ENCODE measurements at regions not wholly inside any gene's neighbourhood (a gene's known extent, or its start where the extent isn't known, plus 50 kb on each side); places are given as distances from the start of the nearest gene placed in this dataset.
A peak's percentile ranks its signal among the peaks of the same experiment; 100 is the strongest.

DNA sequence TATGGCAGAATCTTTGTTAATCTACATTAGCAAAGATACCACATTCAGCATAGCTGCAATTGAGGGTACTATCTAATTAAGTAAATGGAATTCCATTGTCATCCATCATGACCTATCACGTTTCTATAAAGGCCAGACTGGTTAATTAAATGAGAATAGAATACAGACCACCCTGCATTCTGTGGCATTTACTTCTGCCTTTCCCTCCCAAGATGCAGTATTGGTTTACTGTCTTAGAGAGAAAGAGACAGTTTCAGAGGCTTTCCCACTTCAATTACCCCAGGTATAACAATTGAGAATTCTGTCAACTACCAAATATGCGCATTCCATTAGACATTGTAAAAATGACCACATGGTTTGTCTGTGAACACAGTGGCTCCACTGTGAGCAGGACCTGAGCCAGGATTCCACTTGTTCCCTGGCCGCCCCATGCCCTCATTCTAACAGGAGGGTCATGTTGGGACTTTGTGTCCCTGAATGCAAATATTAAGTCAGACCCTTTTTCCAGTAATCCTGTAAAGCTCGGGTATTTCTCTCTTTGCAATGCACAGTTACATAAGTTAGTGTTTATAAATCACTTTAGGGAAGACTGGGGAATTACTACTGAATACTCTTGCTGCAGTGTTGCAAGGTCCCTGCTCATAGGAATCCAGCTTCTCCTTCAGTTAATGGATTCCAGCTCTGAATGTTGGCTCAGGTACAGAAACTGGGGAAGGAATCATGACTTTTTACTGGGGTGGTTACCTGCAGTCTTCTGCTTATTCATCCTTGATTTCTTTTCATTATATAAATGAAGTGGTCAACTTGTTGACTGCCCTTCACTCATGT is 261.0 kb downstream of the PDGFC start:
- TF ChIP-seq, protein P1, sequence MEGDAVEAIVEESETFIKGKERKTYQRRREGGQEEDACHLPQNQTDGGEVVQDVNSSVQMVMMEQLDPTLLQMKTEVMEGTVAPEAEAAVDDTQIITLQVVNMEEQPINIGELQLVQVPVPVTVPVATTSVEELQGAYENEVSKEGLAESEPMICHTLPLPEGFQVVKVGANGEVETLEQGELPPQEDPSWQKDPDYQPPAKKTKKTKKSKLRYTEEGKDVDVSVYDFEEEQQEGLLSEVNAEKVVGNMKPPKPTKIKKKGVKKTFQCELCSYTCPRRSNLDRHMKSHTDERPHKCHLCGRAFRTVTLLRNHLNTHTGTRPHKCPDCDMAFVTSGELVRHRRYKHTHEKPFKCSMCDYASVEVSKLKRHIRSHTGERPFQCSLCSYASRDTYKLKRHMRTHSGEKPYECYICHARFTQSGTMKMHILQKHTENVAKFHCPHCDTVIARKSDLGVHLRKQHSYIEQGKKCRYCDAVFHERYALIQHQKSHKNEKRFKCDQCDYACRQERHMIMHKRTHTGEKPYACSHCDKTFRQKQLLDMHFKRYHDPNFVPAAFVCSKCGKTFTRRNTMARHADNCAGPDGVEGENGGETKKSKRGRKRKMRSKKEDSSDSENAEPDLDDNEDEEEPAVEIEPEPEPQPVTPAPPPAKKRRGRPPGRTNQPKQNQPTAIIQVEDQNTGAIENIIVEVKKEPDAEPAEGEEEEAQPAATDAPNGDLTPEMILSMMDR (IDR thresholded peaks at IDR 0.05; ENCODE audit: insufficient read depth, low read length) = no peak
- no peak overlapping the region for H3K4me3 ChIP-seq (ENCODE audit: low read depth, low read length)
- peak; percentile 54 for DNase-seq (ENCODE audit: low read depth)

DNA sequence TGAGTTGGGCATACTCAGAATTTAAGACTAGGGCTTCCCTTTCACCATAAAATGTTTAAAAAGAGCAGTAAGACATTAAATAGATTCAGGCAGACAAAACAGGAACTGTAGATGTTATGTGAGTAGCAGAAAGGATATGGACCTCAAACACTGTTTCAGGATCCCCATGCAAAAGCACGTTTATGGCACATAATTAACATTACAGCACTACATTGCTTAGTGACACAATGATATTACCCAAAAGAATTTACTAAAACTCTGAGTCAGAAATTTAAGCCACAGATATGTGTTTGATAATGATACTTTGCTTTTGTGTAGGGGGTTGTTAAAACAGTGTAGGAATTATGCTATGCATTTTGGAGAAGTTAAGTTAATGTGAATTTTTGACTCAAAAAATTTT is 266.3 kb downstream of the PDGFC start:
- TF ChIP-seq, protein P1 (IDR thresholded peaks at IDR 0.05; ENCODE audit: insufficient read depth, low read length) = no peak
- peak; percentile 12 for DNase-seq (ENCODE audit: low read depth)
- no peak overlapping the region for H3K4me3 ChIP-seq (ENCODE audit: low read depth, low read length)

DNA sequence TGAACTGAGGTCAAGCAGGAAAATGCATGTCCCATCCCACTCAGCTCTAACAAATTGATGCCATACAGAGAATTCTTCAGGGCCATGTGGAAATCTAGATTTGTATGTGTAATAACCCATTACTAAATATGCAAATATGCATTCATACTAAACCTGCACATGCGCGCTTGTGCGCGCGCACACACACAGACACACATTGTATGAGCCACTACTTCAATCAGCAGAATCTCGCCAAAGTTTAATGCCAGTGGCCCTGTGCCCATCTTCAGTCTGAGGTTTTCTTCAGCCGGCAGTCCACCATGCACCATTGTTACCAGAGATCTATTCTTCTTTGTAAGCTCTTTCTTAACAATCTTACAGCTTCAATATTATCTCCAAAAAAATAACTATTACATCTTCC is 276.4 kb downstream of the PDGFC start:
- TF ChIP-seq, protein P1 (IDR thresholded peaks at IDR 0.05; ENCODE audit: insufficient read depth, low read length) = no peak
- DNase-seq (ENCODE audit: low read depth) = no peak
- no peak overlapping the region for H3K4me3 ChIP-seq (ENCODE audit: low read depth, low read length)

DNA sequence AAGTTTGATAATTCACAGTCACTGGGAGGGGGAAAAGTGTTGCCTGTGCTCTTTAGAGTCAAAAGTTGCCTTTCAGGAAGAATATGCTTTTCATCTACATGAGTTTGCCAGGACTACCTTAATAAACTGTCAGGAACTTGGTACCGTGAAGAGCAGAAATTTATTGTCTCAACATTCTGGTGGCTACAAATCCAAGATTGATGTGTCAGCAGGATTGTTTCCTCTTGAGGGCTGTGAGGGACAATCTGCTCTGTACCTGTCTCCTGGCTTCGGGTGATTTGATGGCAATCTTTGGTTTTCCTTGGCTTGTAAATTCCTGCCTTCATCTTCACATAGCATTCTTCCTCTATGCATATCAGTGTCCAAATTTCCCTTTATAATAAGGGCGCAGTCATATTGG is 277.2 kb downstream of the PDGFC start:
- TF ChIP-seq, protein P1 (IDR thresholded peaks at IDR 0.05; ENCODE audit: insufficient read depth, low read length) = no peak
- H3K4me3 ChIP-seq (ENCODE audit: low read depth, low read length) = no peak overlapping the region
- DNase-seq (ENCODE audit: low read depth) = no peak

DNA sequence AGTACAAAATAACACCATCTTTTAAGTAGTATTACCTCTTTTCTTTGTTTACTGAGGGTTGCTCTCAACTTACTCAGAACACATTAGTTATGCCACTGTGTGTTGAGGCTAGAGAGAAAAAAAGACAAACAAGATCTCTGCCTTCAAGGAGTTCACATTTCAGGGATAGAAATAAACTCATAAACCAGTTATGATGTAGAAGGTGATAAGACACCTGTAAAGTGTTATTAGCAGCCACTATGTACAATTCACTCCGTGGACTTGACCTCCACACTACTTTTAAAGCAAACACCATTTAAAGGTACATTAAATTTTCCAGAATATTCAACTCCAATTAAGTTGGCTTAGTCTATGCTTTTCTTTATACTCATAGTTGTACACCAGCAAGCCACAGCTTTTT is 278.0 kb downstream of the PDGFC start:
- TF ChIP-seq, protein P1 (IDR thresholded peaks at IDR 0.05; ENCODE audit: insufficient read depth, low read length) = no peak
- DNase-seq (ENCODE audit: low read depth) = no peak
- H3K4me3 ChIP-seq (ENCODE audit: low read depth, low read length) = no peak overlapping the region

GRCh38 chr4:156692016-156692415 is 279.6 kb downstream of the PDGFC start:
- TF ChIP-seq, protein P1 (IDR thresholded peaks at IDR 0.05; ENCODE audit: insufficient read depth, low read length) = no peak
- H3K4me3 ChIP-seq (ENCODE audit: low read depth, low read length) = no peak overlapping the region
- no peak for DNase-seq (ENCODE audit: low read depth)

- DNase-seq (ENCODE audit: low read depth) = no peak
- TF ChIP-seq, protein P1 (IDR thresholded peaks at IDR 0.05; ENCODE audit: insufficient read depth, low read length) = no peak
- H3K4me3 ChIP-seq (ENCODE audit: low read depth, low read length) = no peak overlapping the region
Measured at GRCh38 chr4:156690572-156690971, 281.0 kb downstream of the PDGFC start.
